Jurkat, Clone E6-1 (cell line): ENCODE measurements at regions not wholly inside any gene's neighbourhood (a gene's known extent, or its start where the extent isn't known, plus 50 kb on each side); places are given as distances from the start of the nearest gene placed in this dataset.

Experiments used
- DNase-seq: peaks from one replicate; pipeline ENCODE4 v3.0.0-alpha.2; 2011; ENCODE audit warnings: low read depth, low spot score
- H3K4me3 ChIP-seq: 2 replicates; pipeline ENCODE4 v1.5.1; 2011; ENCODE audit warnings: mild to moderate bottlenecking, low read length, control low read depth, moderate library complexity

DNA sequence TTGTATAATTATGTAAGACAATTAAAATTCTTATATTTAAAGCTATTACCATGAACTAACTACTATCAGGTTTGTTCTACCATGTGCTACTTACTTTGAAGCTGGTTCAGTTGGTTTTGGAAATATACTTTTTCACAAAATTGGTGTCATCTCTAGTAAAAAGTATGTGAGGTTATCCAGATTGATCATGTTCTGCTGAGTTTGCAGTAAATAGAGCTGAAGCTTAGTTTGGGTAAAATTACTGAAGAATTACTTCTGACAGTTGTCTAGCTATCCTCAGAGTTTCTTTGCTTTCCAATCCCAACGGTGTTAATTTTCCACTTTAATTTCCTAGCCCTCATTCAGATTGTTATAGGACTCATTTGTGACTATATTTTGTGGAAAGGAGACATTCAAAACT is 184.2 kb downstream of the FAT4 start:
- no peak overlapping the region for H3K4me3 ChIP-seq
- no peak for DNase-seq

DNA sequence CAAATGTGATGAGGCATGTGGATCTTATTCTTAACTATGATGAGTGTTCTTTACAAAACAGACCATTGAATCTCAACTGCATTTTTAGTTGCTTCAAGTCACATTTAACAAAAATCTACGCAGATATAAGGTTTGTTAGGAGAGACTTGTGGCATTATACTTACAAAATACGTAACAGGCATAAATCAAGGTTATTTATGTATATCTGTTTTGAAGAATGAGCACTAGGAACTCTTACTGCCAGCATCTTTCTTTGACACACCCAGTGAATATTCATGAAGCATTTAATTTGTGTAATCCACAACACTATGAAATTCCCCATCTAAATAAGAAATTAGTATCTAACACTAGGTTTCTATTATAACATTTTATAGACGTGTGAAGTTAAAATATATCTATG is 186.3 kb downstream of the FAT4 start:
- H3K4me3 ChIP-seq: no peak overlapping the region
- no peak for DNase-seq

DNA sequence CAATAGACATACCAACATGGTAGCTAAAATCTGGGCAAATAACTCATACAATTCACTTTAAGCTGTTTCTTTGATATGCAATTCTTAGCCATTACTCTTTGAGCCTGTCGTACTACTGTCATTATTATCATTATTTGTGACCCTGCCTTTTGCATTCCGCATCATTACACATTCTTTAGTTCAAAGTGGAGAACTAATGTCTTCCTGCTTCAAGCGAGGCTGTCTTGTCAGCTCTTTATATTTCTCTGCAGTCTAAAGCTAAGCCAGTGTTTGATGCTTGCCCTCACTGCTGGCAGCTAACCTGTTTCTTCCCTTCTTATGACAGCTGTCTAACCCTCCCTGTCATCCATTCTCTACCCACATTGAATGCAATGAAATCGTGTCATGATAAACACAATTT is 186.8 kb downstream of the FAT4 start:
- no peak overlapping the region for H3K4me3 ChIP-seq
- no peak for DNase-seq

DNA sequence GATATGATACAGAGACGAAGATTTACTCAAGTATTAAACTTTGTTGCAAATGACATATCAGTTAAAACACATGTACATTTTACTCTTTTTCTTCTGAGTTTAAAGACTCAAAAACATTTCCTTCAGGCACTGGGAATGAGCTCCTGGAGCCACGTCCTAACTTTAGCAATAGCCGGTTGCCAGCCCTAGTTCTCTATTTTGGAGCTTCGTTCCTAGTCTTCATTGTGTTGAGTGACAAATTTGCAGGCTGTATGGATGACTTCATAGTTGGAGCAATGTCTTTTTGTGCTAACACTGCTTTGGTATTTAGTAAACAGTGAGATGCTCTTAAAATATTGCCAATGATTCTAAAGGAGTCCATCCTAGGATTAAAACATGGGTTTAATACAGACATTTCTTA is 190.9 kb downstream of the FAT4 start:
- H3K4me3 ChIP-seq: no peak overlapping the region
- no peak for DNase-seq

DNA sequence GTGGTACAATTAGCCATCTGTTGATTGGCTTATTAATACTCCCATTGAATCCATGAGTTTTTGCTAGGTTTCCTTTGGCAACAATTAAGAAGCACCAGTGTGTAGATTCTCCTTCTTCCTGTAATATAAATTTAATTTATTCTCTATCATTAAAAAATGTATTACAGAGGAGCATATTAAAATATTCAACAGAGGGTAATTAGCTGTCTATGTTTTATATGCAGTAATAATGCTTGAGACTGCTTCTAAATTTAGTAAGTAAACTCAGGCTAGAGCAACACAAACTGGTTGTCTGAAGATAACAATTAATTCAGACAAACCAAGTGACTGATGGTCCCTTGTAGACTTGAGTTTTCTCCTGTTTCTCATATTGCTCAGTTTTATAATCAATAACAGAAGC is 192.4 kb downstream of the FAT4 start:
- no peak for DNase-seq
- H3K4me3 ChIP-seq: no peak overlapping the region

DNA sequence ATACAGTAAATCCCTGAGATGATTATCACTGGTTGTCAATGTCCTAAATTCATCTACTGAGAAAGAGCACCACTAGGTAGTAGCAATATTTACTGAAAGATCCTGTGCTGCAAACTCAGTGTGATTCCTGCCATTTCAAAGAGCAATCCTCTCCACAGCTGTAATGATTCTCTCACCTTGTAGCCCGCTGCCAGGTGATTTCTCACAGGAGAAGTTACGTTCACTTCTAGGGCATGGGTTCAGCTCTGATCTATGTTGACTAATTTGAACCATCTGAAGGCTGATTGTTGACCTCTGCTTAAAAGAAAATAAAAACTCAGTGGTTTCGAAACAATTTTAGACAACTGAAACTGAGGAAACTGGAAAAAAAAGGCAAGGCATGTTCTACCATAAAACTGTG is 197.0 kb downstream of the FAT4 start:
- DNase-seq: no peak
- no peak overlapping the region for H3K4me3 ChIP-seq

DNA sequence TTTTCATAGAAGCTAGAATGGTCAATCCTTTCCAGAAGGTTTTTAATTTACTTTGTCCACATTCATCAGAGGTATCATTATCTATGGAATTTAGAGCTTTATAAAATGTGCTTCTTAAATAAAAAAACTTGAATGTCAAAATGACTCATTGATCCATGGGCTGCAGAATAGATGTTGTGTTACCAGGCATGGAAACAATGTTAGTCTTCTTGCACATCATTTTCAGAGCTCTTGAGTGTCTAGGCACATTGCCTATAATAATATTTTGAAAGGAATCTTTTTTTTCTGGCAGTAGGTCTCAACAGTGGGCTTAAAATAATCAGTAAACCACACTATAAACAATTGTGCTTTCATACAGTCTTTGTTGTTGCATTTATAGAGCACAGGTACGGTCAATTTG is 200.3 kb downstream of the FAT4 start:
- no peak overlapping the region for H3K4me3 ChIP-seq
- no peak for DNase-seq

DNA sequence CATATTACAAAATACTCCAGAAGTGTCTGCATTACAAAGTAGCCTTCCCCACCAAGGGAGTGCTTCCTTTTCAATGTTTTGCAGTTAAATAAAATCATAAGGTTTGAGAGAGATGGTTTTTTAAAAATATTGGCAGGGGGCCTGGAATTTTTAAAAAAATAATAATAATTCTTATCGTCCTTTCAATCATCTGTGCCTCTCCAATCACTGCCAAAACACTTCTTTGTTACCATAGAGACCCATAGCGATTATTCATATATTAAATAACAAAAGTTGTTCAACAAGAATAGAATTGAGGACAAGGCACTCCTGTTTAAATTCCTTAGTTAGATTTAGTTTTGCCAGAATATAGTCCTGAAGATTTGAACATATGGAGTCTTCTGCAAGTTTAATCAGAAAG is 203.1 kb downstream of the FAT4 start:
- H3K4me3 ChIP-seq: no peak overlapping the region
- DNase-seq: no peak

DNA sequence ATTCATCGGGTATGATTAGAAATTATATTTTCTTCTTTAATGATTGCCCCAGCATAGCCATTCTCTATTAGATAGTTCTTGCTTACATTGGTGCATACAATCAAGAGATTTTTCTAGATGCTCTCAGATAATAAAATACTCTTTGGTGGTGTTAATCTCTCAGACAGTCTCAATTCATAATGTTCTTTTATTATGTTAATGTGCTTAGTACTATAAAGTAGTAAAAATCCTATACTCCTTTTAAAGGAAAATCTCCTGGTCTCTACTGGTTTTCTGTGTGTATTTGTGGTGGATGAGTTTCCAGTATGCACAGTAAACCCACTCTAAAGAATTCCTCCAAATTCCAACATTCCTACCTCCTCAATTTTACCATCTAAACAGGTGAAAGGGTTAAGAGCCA is 203.5 kb downstream of the FAT4 start:
- H3K4me3 ChIP-seq: no peak overlapping the region
- DNase-seq: no peak

DNA sequence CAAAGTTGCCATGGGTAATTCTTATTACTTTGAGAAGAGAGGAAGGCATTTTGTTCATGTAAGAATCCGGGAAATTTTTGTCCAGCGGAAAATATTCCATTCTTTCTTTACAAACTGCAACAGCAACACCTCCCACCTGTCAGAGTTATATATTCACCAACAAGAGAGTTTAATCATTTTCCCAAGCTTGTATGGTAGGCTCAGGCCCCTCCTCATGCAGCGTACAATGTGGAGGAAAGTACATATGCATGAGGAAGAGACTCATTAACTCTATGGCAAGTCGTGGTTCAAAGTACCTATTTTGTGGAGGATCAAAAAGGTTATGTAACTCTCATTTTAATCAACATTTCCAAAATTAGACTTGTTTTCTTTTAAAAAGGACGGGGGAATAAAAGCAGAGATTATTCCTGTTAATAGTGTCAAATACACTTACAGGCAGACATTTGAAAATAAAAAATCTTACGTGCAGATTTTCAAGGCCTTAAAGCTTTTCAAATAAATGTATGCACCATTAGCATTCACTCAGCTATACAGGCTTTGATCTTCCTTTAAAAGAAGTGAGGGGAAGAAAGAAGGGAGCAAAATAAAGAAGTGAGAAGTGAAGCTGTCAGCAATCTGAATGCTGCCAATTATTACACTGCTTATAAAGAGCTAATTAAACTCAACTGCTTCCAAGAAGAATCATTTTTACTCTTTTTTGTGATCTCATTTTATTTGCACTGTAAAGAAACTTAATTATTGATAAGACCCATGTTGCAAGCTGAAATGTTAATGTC is 204.8 kb downstream of the FAT4 start:
- DNase-seq: no peak
- H3K4me3 ChIP-seq: no peak overlapping the region

DNA sequence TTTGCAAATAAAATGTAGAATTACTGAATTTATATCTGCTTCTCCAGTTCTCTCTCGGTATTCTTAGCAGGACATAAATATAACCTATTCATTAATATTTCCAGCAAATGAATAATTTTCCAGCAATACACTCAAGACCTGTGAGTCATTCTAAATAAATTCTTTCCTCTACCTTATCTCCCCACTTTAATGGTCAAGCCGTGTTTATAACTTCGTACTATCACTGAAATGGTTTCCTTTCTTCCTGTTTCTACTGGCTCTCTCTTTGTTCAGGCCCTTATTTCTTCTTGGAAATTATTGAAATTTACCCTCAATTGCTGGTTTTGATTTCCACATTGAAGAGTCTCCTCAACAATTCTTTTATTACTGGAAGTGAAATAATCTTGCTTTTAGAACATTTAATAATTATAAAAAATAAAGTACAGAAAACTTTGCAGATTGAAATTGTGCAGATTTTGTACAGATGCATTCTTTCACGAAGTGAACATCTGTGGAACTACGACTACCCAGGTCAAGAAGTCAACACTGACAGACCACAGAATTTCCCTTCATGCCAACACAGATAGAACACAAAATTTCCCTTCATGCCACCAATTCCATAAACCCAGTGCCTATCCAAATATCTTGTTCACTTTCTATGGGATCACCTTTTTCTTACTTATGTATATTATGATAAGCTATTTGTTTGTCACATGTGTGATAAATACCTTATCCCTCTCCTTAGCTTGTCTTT is 205.7 kb downstream of the FAT4 start:
- no peak for DNase-seq
- H3K4me3 ChIP-seq: no peak overlapping the region

DNA sequence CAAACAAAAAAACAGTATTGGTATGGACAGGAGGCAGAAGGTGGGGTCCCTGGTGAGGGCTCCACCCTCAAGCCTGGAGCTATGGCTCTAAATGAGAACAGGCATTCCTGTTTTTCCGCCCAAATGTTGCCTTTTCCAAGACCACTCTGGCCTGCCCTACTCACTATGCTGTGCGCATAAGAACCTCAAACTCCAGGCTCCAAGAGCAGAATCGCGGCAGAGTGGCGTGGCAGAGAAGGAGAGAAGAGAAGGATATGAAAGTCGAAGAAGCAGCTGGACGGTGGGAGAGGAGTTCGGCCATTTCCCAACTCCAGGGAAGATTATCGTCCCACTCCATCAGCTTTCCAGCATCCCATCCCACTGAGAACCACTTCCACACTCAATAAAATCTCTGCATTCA is 207.8 kb downstream of the FAT4 start:
- no peak for DNase-seq

DNA sequence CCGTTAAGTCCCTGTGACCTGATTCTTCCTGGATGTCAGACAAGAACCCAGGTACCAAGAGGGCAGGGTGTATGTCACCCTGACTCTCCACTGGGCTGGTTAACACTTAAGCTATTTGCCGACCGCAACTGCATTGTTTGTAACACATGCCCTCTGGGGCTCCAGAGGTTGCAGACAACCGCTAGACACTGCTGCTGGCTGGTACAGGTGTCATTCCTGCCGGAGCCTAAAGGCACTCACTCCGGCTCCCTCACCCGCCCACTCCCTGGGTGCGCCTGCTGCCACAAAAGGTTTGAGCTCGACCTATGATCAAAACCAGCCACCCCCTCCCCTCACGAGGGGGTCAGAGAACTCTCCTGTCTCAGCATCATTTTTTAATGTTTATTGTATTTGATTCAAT is 208.2 kb downstream of the FAT4 start:
- H3K4me3 ChIP-seq: no peak overlapping the region
- no peak for DNase-seq

More for the DNA sequence above, 207.8 kb downstream of the FAT4 start:
- no peak overlapping the region for H3K4me3 ChIP-seq

DNA sequence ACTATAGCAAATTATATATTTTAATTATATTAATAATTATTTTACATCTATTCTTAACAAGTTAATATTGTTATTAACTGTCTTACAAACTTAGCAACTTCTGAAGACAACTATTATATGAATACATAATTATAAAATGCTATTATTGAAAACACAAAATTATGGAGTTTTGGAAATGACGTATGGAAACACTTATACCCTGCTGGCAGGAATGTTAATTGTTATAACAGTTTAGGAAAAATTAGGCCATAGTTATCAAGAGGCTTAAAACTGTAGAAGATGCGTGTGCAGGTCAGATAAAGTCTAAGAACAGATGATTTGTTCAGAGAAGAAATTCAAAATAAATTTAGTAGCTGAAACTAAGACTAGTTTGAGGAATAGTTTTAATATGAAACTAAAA is 211.7 kb downstream of the FAT4 start:
- DNase-seq: no peak
- H3K4me3 ChIP-seq: no peak overlapping the region

DNA sequence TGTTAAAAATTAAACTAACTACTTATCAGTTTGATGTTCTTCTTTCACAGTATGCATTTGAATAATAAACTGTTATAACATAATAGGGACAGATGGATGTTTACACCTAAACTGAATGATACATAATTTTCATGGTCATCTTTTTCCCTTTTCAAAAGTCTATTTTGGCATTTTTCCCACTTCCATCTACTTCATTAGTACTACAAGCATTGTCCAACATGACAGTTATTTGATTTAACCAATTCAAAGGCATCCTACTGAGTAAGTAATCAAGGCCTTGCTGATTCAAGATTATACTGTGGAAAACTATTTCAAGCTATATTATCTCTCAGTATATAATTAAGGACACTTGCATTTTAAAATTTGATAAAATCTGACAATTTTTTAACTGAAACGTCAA is 212.9 kb downstream of the FAT4 start:
- no peak for DNase-seq
- no peak overlapping the region for H3K4me3 ChIP-seq

DNA sequence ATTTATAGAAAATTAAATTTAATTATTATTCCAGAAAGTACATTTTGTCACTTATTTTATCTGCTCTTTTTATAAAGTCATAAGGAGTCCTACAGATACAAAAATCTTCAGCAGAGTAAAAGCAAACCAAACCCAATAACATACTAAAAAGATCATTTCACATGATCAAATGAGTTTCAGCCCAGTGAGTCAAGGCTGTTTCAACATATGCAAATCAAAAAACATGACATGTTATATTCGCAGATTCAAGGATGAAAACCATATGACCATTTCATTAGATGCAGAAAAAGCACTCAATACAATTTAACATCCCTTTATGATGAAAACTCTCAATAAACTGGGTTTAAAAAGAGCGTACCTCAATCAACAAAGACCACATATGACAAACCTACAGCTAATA is 214.3 kb downstream of the FAT4 start:
- DNase-seq: no peak
- H3K4me3 ChIP-seq: no peak overlapping the region

DNA sequence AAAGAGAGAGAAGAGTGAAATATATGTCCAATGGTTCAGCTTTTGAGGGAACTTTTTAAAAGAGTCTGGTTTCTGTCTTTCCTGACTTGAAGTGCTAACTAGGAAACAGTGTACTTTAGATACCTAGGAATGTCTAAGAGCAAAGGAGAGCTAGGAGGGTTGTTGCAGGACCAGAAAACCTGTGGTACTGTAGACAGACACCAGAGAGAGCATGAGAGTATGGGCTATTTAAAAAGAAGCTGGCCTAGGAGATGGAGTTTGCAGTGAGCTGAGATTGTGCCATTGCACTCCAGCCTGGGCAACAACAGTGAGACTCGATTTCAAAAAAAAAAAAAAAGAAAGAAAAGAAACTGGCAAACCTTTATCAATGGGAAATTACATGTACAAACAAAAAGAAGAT is 223.9 kb downstream of the FAT4 start:
- H3K4me3 ChIP-seq: no peak overlapping the region
- no peak for DNase-seq

DNA sequence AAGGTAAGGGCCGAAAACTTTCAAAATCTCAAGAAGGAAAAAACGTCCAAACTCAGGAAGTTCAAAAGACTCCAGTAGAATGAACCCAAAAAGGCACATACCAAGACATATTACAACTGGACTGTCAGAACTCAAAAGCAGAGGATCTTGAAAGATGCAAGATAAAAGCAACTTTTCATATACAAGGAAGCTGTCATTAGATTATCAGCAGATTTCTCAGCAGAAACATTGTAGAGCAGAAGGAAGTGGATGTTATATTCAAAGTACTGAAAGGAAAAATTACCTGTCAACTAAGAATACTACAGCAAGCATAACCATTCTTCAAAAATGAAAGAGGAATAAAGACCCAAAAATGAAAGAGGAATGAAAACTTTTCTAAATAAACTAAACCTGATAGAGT is 224.9 kb downstream of the FAT4 start:
- no peak for DNase-seq

DNA sequence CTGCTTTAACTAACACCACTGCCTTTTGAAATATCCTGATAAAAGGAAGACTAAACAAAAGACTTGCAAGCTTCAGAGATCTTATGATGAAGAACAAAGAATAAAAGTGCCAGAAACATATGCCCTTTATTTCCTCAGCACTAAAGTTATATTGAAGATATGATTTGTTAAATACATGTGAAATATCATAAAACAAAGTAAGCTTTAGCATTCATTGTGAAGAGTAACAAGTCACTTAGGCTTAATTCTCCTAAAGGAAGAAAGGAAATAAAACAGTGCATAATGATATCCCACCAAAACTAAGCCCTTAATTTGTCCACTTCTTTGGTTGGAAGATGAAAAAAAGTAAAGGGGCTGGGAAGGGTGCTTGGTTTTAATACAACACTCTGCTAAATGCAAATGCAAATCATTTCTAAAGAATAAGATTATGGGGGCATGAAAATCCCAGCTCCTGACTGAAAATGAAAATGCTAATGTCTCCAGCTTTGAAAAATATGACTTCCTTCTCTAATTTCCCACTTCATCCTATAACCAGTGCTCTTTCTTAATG is 227.2 kb downstream of the FAT4 start:
- H3K4me3 ChIP-seq: no peak overlapping the region
- no peak for DNase-seq

More for the DNA sequence above, 224.9 kb downstream of the FAT4 start:
- no peak overlapping the region for H3K4me3 ChIP-seq

DNA sequence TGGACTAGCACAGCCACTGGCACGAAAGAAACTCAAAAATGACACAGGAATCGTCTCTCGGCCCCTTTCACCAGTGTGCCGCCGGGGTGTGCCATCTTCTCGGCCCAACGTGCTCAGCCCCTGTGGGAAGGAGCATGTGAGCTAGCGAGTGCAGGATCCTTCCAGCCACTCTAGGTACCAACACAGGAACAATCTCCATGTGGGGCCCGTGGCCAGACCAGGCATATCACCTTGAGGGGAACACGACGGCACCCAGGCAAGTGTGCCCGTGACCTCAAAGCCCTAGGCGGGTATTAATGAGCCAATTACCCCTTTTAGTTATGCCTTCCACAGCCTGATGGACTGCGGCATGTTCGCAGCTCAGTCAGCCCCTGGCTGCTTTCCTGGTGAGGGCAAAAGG is 231.5 kb downstream of the FAT4 start:
- H3K4me3 ChIP-seq: no peak overlapping the region
- no peak for DNase-seq

DNA sequence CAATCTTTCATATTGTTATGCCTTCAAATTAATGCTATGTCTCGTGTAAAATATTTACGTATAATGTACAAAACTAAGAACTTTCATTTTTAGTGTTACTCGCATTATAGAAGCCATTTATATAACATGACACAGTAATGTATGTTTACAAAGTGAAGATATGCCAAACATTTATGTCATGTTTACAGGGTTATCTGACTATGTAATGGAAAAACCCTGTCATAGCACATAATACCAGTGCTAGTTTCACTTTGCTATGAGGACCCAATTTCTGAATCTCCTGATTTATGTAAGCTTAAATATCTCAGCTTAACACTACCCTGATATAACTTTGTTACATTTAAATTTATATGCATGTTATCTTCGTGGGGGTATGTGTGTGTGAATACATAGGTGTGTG is 233.1 kb downstream of the FAT4 start:
- H3K4me3 ChIP-seq: no peak overlapping the region
- no peak for DNase-seq
